ENCODE measurements at regions not wholly inside any gene's neighbourhood (a gene's known extent, or its start where the extent isn't known, plus 50 kb on each side); places are given as distances from the start of the nearest gene placed in this dataset.

- no peak for TF ChIP-seq SP1 (IDR thresholded peaks at IDR 0.05)
- TF ChIP-seq FOXM1 (IDR thresholded peaks at IDR 0.05; ENCODE audit: borderline replicate concordance), result no peak
- no peak for TF ChIP-seq LEF1 (IDR thresholded peaks at IDR 0.05; ENCODE audit: borderline replicate concordance)
- no peak for TF ChIP-seq TARDBP (IDR thresholded peaks at IDR 0.05)
- TF ChIP-seq SUZ12 (IDR thresholded peaks at IDR 0.05), result no peak
- no peak for TF ChIP-seq CTBP1 (IDR thresholded peaks at IDR 0.05; ENCODE audit: borderline replicate concordance)
- TF ChIP-seq FOXK2 (IDR thresholded peaks at IDR 0.05), result no peak
- TF ChIP-seq PKNOX1 (IDR thresholded peaks at IDR 0.05), result no peak
- no peak for TF ChIP-seq ZNF384 (IDR thresholded peaks at IDR 0.05)
- no peak for TF ChIP-seq L3MBTL2 (conservative IDR thresholded peaks at IDR 0.05)
Measured at GRCh38 chr2:175648577-175649063, 353.4 kb downstream of the LNPK start.
